Lower leg skin (tissue), 4 donors: ENCODE measurements at regions not wholly inside any gene's neighbourhood (a gene's known extent, or its start where the extent isn't known, plus 50 kb on each side); places are given as distances from the start of the nearest gene placed in this dataset.

Experiments used
- DNase-seq, 2 donors: peaks; one replicate each; pipeline ENCODE4 v3.0.0-alpha.2; 2019; ENCODE audit warnings: low spot score in 2 of 2
- H3K4me3 ChIP-seq: fragments of 200-600 bp; sonication (generic); 2 replicates; pipeline ENCODE4 v1.5.1; 2017; ENCODE audit warnings: mild to moderate bottlenecking, low read depth; ENCODE audit not compliant: poor library complexity, severe bottlenecking
- CTCF ChIP-seq, 3 donors: fragments of 450-650 bp; IDR thresholded peaks; one replicate each; pipeline ENCODE4 v1.5.1; 2016; ENCODE audit warnings: antibody characterized with exemption in 3 of 3, mild to moderate bottlenecking in 3 of 3, moderate library complexity in 2 of 3
- POLR2A ChIP-seq, 2 donors: fragments of 450-650 bp; IDR thresholded peaks; one replicate each; pipeline ENCODE4 v1.6.1; 2016 to 2017; ENCODE audit warnings: antibody characterized with exemption in 2 of 2, mild to moderate bottlenecking in 1 of 2, moderate library complexity in 1 of 2
- WGBS, 2 donors: methylation state at CpG; one replicate each; pipeline ENCODE4 v1.1.5; 2018; 5-methylcytosine and 5-hydroxymethylcytosine counted together
- intact Hi-C: fragments of 100-400 bp; cut with DNase I; formaldehyde crosslinking; loops from one replicate; pipeline ENCODE4 v1.15.0; 2023; ENCODE audit warnings: low total_unique reads

- 40 to 72% methylated on average over 3 of the region's 3 CpGs for WGBS, 2 donors
- intact Hi-C loops: no loop called here
- TF ChIP-seq CTCF (IDR thresholded peaks at IDR 0.05) (no peak), POLR2A (IDR thresholded peaks at IDR 0.05) (no peak)
- no peak overlapping the region for H3K4me3 ChIP-seq
- no peak for DNase-seq
Measured at GRCh38 chr2:174662859-174663258, 65.3 kb upstream of the WIPF1 start.

GRCh38 chr2:174662459-174662858, 64.9 kb upstream of the WIPF1 start:
- H3K4me3 ChIP-seq: no peak overlapping the region
- WGBS, 2 donors: 40 to 54% methylated on average over 3 of the region's 3 CpGs
- TF ChIP-seq CTCF (IDR thresholded peaks at IDR 0.05) (no peak), POLR2A (IDR thresholded peaks at IDR 0.05) (no peak)
- intact Hi-C loops: no loop called here
- DNase-seq: peak; percentile 39 to 83

GRCh38 chr2:174660984-174661675, 63.5 kb upstream of the WIPF1 start:
- no peak for DNase-seq
- TF ChIP-seq CTCF (IDR thresholded peaks at IDR 0.05) (no peak), POLR2A (IDR thresholded peaks at IDR 0.05) (no peak)
- 77 to 88% methylated on average over 9 of the region's 9 CpGs for WGBS, 2 donors
- intact Hi-C loops: no loop called here
- H3K4me3 ChIP-seq: no peak overlapping the region

- TF ChIP-seq CTCF (IDR thresholded peaks at IDR 0.05): no peak
- no peak for TF ChIP-seq POLR2A (IDR thresholded peaks at IDR 0.05)
- no peak overlapping the region for H3K4me3 ChIP-seq
- 81 to 89% methylated on average over 7 of the region's 7 CpGs for WGBS, 2 donors
- DNase-seq: no peak
- intact Hi-C loops: no loop called here
Measured at GRCh38 chr2:174659069-174659900, 61.7 kb upstream of the WIPF1 start.

GRCh38 chr2:174656676-174657176, 59.1 kb upstream of the WIPF1 start:
- TF ChIP-seq CTCF (IDR thresholded peaks at IDR 0.05): no peak
- TF ChIP-seq POLR2A (IDR thresholded peaks at IDR 0.05): no peak

More at GRCh38 chr2:174656676-174657176, 59.1 kb upstream of the WIPF1 start:
- no peak for DNase-seq
- intact Hi-C loops: no loop called here
- no peak overlapping the region for H3K4me3 ChIP-seq
